H1 (cell line): ENCODE measurements at regions not wholly inside any gene's neighbourhood (a gene's known extent, or its start where the extent isn't known, plus 50 kb on each side); places are given as distances from the start of the nearest gene placed in this dataset.

ENCODE experiments used
- CTCF ChIA-PET: fragments of 300-600 bp; sonication (Branson Sonifier 250); formaldehyde crosslinking; loops from one replicate; lab custom pipeline; 2021; ENCODE audit not compliant: partially characterized antibody; lab: Charles Lee
- POLR2A ChIA-PET: fragments of 300-600 bp; sonication (Branson Sonifier 250); formaldehyde crosslinking; loops from one replicate; lab custom pipeline; 2021; ENCODE audit warnings: inconsistent platforms; ENCODE audit not compliant: partially characterized antibody; lab: Charles Lee
- DNase-seq, 2 experiments: peaks; one replicate each; pipeline versions ENCODE4 v3.0.0 to v3.0.0-alpha.2; 2010 to 2022; ENCODE audit warnings: low spot score in 2 of 2, low read depth in 1 of 2, mixed read lengths in 1 of 2
- FAIRE-seq: peaks from 2 replicates; lab custom pipeline; 2011; peaks lifted over from hg19 to GRCh38; lab: Jason Lieb, UNC
- H2AFZ ChIP-seq: 2 replicates; pipeline ENCODE4 v1.8.1; 2012; ENCODE audit warnings: low read length, inconsistent platforms
- H2AK5ac ChIP-seq: 2 replicates; pipeline ENCODE4 v1.6.1; 2013; ENCODE audit warnings: low read depth, low read length
- H2BK120ac ChIP-seq: replicated peaks from 2 replicates; pipeline ENCODE3; 2013; ENCODE audit warnings: low read depth, low read length, inconsistent platforms
- H2BK12ac ChIP-seq: 2 replicates; pipeline ENCODE4 v1.6.1; 2013; ENCODE audit warnings: low read depth, low read length
- H2BK15ac ChIP-seq: 2 replicates; pipeline ENCODE4 v1.6.1; 2013; ENCODE audit warnings: low read length
- H2BK20ac ChIP-seq: 2 replicates; pipeline ENCODE4 v1.6.1; 2013; ENCODE audit warnings: low read length
- H2BK5ac ChIP-seq: 2 replicates; pipeline ENCODE4 v1.6.1; 2013; ENCODE audit warnings: low read depth, low read length
- H3K14ac ChIP-seq: 2 replicates; pipeline ENCODE4 v1.6.1; 2013; ENCODE audit warnings: inconsistent platforms; ENCODE audit not compliant: insufficient read length
- H3K18ac ChIP-seq: 2 replicates; pipeline ENCODE4 v1.6.1; 2013; ENCODE audit warnings: low read length; ENCODE audit errors: extremely low read depth
- H3K23ac ChIP-seq: 2 replicates; pipeline ENCODE4 v1.6.1; 2013; ENCODE audit warnings: inconsistent platforms; ENCODE audit not compliant: insufficient read length
- H3K23me2 ChIP-seq: 2 replicates; pipeline ENCODE4 v1.6.1; 2013; ENCODE audit warnings: low read depth, low read length
- H3K27ac ChIP-seq: 2 replicates; pipeline ENCODE4 v1.6.1; 2011; ENCODE audit warnings: low read depth, low read length, inconsistent platforms
- H3K27me3 ChIP-seq, 4 experiments: replicated peaks in 1 of 4; 1 replicate in 1 of 4; 2 replicates in 3 of 4; pipeline versions ENCODE4 v1.6.1 to v1.8.1; 2011 to 2013; ENCODE audit warnings: low read length in 3 of 4, mild to moderate bottlenecking in 3 of 4, inconsistent platforms in 2 of 4, mixed read lengths in 2 of 4, moderate library complexity in 1 of 4; ENCODE audit not compliant: control insufficient read depth in 3 of 4, insufficient read depth in 3 of 4; ENCODE audit errors: extremely low read depth in 1 of 4
- H3K36me3 ChIP-seq, 4 experiments: 2 replicates each; pipeline versions ENCODE4 v1.6.1 to v1.8.1; 2011 to 2013; ENCODE audit warnings: mild to moderate bottlenecking in 4 of 4, low read length in 3 of 4, moderate library complexity in 2 of 4, control low read depth in 1 of 4, inconsistent platforms in 1 of 4; ENCODE audit not compliant: insufficient read depth in 4 of 4, control insufficient read depth in 2 of 4
- H3K4ac ChIP-seq: replicated peaks from 2 replicates; pipeline ENCODE3; 2013; ENCODE audit warnings: low read length, low read depth, mixed read lengths, inconsistent platforms; ENCODE audit not compliant: insufficient read length
- H3K4me1 ChIP-seq, 4 experiments: replicated peaks in 1 of 4; 1 replicate in 1 of 4; 2 replicates in 3 of 4; pipeline versions ENCODE4 v1.6.1 to v1.8.1; 2011 to 2013; ENCODE audit warnings: low read length in 3 of 4, inconsistent platforms in 2 of 4, mixed read lengths in 1 of 4; ENCODE audit not compliant: insufficient read depth in 4 of 4, control insufficient read depth in 3 of 4
- H3K4me2 ChIP-seq, 2 experiments: 2 replicates each; pipeline versions ENCODE4 v1.6.1 to v1.8.1; 2011 to 2013; ENCODE audit warnings: low read depth in 2 of 2, low read length in 2 of 2, control low read depth in 1 of 2, inconsistent platforms in 1 of 2, mild to moderate bottlenecking in 1 of 2; ENCODE audit not compliant: insufficient read depth in 1 of 2
- H3K4me3 ChIP-seq, 4 experiments: fragments of 200-600, 300-600 bp in 1 of 4; sonication (generic), shearing (Covaris generic), sonication (Bioruptor Twin) in 1 of 4; 2 replicates each; pipeline versions ENCODE4 v1.5.1 to v1.8.1; 2011 to 2016; ENCODE audit warnings: low read length in 4 of 4, low read depth in 3 of 4, control low read depth in 2 of 4, inconsistent platforms in 2 of 4, mild to moderate bottlenecking in 2 of 4, mixed read lengths in 1 of 4, moderate library complexity in 1 of 4; ENCODE audit not compliant: insufficient read depth in 2 of 4; ENCODE audit errors: extremely low read depth in 1 of 4
- H3K56ac ChIP-seq: replicated peaks from 2 replicates; pipeline ENCODE3; 2013; ENCODE audit warnings: low read depth, mild to moderate bottlenecking, mixed read lengths, low read length, inconsistent platforms; ENCODE audit not compliant: insufficient read length
- H3K79me1 ChIP-seq: 2 replicates; pipeline ENCODE4 v1.6.1; 2013; ENCODE audit warnings: low read depth, low read length, control low read depth
- H3K79me2 ChIP-seq, 2 experiments: 2 replicates each; pipeline versions ENCODE4 v1.6.1 to v1.8.1; 2012 to 2013; ENCODE audit warnings: low read length in 2 of 2, mild to moderate bottlenecking in 2 of 2, inconsistent platforms in 1 of 2; ENCODE audit not compliant: insufficient read depth in 2 of 2, control insufficient read depth in 1 of 2
- H3K9ac ChIP-seq, 4 experiments: replicated peaks in 1 of 4; 1 replicate in 1 of 4; 2 replicates in 3 of 4; pipeline versions ENCODE4 v1.6.1 to v1.8.1; 2011 to 2013; ENCODE audit warnings: low read depth in 3 of 4, low read length in 3 of 4, control low read depth in 2 of 4, mild to moderate bottlenecking in 2 of 4, moderate library complexity in 2 of 4, inconsistent platforms in 1 of 4; ENCODE audit errors: extremely low read depth in 1 of 4
- H3K9me3 ChIP-seq, 2 experiments: 2 replicates each; pipeline versions ENCODE4 v1.6.1 to v1.8.1; 2012 to 2013; ENCODE audit warnings: mild to moderate bottlenecking in 2 of 2, moderate library complexity in 2 of 2, control low read depth in 1 of 2, inconsistent platforms in 1 of 2, low read depth in 1 of 2, low read length in 1 of 2, mixed read lengths in 1 of 2; ENCODE audit not compliant: insufficient read depth in 2 of 2
- H4K20me1 ChIP-seq, 2 experiments: replicated peaks in 1 of 2; 2 replicates each; pipeline versions ENCODE3 to v1.8.1; 2011 to 2013; ENCODE audit warnings: inconsistent platforms in 2 of 2, low read length in 2 of 2, mild to moderate bottlenecking in 1 of 2; ENCODE audit not compliant: insufficient read depth in 2 of 2, control insufficient read depth in 1 of 2
- H4K5ac ChIP-seq: 2 replicates; pipeline ENCODE4 v1.6.1; 2013; ENCODE audit warnings: low read length, low read depth, mixed read lengths, inconsistent platforms; ENCODE audit not compliant: insufficient read length
- H4K8ac ChIP-seq: 2 replicates; pipeline ENCODE4 v1.8.0; 2013; ENCODE audit warnings: mild to moderate bottlenecking, moderate library complexity, low read length, inconsistent platforms; ENCODE audit not compliant: insufficient read depth; ENCODE audit errors: extremely low read depth
- H4K91ac ChIP-seq: replicated peaks from 2 replicates; pipeline ENCODE3; 2013; ENCODE audit warnings: low read length, mixed read lengths, inconsistent platforms; ENCODE audit not compliant: insufficient read length
- BACH1 ChIP-seq: IDR thresholded peaks from 2 replicates; pipeline ENCODE4 v1.6.1; 2012; ENCODE audit warnings: low read length, improper control_type of control experiment
- BCL11A ChIP-seq, 2 experiments: IDR thresholded peaks; one replicate each; pipeline ENCODE4 v1.6.1; 2011; ENCODE audit warnings: low read depth in 2 of 2, low read length in 2 of 2, mild to moderate bottlenecking in 2 of 2
- CBX5 ChIP-seq: fragments of 300-800, 300-1000 bp; sonication (generic); IDR thresholded peaks from 2 replicates; pipeline ENCODE4 v1.7.1; 2016; ENCODE audit warnings: antibody characterized with exemption, low read length, low read depth
- CBX8 ChIP-seq: fragments of 300-800, 300-1000 bp; sonication (generic); IDR thresholded peaks from 2 replicates; pipeline ENCODE4 v1.7.1; 2016; ENCODE audit warnings: low read depth, low read length, borderline replicate concordance
- CEBPB ChIP-seq: IDR thresholded peaks from 2 replicates; pipeline ENCODE4 v1.6.1; 2012; ENCODE audit warnings: low read depth, low read length
- GABPA ChIP-seq: IDR thresholded peaks from 2 replicates; pipeline ENCODE4 v1.6.1; 2011; ENCODE audit warnings: mild to moderate bottlenecking, low read length, moderate library complexity, borderline replicate concordance; ENCODE audit not compliant: insufficient read depth
- KDM5A ChIP-seq: fragments of 200-600 bp; IDR thresholded peaks from 2 replicates; pipeline ENCODE4 v1.7.1; 2012; ENCODE audit warnings: mild to moderate bottlenecking, low read length, inconsistent platforms, mixed read lengths
- MAFK ChIP-seq: IDR thresholded peaks from 2 replicates; pipeline ENCODE4 v1.6.1; 2012; ENCODE audit warnings: low read depth, mild to moderate bottlenecking, improper control_type of control experiment, low read length
- POLR2A ChIP-seq, 2 experiments: IDR thresholded peaks; 1 replicate in 1 of 2; 2 replicates in 1 of 2; pipeline ENCODE4 v1.6.1; 2011; ENCODE audit warnings: low read depth in 2 of 2, low read length in 2 of 2, mild to moderate bottlenecking in 2 of 2; ENCODE audit errors: control extremely low read depth in 1 of 2
- RNF2 ChIP-seq: fragments of 200-900, 300-1000 bp; sonication (generic); IDR thresholded peaks from 2 replicates; pipeline ENCODE4 v1.7.1; 2016; ENCODE audit warnings: borderline replicate concordance, low read depth, mild to moderate bottlenecking, antibody characterized with exemption, low read length; ENCODE audit not compliant: poor library complexity, severe bottlenecking; ENCODE audit errors: missing control alignments
- RXRA ChIP-seq: IDR thresholded peaks from 2 replicates; pipeline ENCODE4 v1.6.1; 2011; ENCODE audit warnings: low read depth, mild to moderate bottlenecking, low read length, moderate library complexity; ENCODE audit not compliant: insufficient read depth
- SIRT6 ChIP-seq: IDR thresholded peaks from one replicate; pipeline ENCODE4 v1.7.1; 2012; ENCODE audit warnings: low read length, inconsistent platforms
- SUZ12 ChIP-seq: fragments of 200-600 bp; sonication (generic); IDR thresholded peaks from 2 replicates; pipeline ENCODE4 v1.6.1; 2012; ENCODE audit warnings: mild to moderate bottlenecking, inconsistent platforms, low read length, moderate library complexity, mixed read lengths
- WGBS, 2 experiments: shearing (Covaris generic) in 1 of 2; methylation state at CpG; one replicate each; pipeline versions ENCODE4 v1.1.6 to v1.1.7; 2013 to 2015; ENCODE audit warnings: low lambda C conversion rate in 2 of 2, mixed read lengths in 2 of 2, inconsistent platforms in 1 of 2, low coverage in 1 of 2, missing lambda C conversion rate in 1 of 2; ENCODE audit not compliant: insufficient replicate concordance in 2 of 2, insufficient coverage in 1 of 2, insufficient read length in 1 of 2; ENCODE audit errors: extremely low coverage in 1 of 2, missing lambda C conversion rate in 1 of 2; 5-methylcytosine and 5-hydroxymethylcytosine counted together
- TF ChIP-seq, protein P1 (sequence below): IDR thresholded peaks from 2 replicates; pipeline ENCODE4 v1.6.1; 2011; ENCODE audit warnings: low read length, improper control_type of control experiment

DNA sequence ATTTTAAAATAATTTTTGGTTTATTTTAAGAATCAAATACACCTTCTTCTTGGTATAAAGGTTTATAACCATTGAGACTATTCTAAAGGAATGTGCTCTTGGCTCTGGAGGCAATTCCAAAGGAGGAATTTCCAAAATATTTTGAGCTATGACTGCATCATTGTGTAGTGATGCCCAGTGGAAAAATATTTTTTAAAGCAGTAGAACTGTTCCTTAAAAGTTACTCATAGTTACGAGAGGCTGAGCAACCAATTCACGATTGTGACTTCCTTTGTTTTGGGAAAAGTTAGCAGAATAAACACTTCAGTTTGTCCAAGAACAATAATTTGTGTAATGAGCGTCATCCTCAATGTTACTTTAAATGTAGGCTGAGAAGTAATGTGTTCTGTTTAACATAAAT lies 233.6 kb downstream of the BAMBI start:
- Histone ChIP-seq H3K4ac (no peak overlapping the region), H3K27ac (no peak overlapping the region), H3K14ac (no peak overlapping the region), H3K23me2 (no peaks in the 10 kb centered on the region), H3K36me3 (no peaks in the 10 kb centered on the region), H3K18ac (no peak overlapping the region), H2AK5ac (no peak overlapping the region), H3K27me3 (no peaks in the 10 kb centered on the region), H3K4me2 (no peak overlapping the region), H4K8ac (no peak overlapping the region), H4K5ac (no peak overlapping the region), H2AFZ (no peak overlapping the region), H3K23ac (no peak overlapping the region), H4K91ac (no peak overlapping the region), H3K9ac (no peak overlapping the region), H3K9me3 (no peaks in the 10 kb centered on the region), H2BK15ac (no peak overlapping the region), H3K79me2 (no peaks in the 10 kb centered on the region), H4K20me1 (no peaks in the 10 kb centered on the region), H2BK12ac (no peak overlapping the region), H3K56ac (no peak overlapping the region), H3K4me1 (no peaks in the 10 kb centered on the region), H2BK5ac (no peak overlapping the region), H3K79me1 (no peaks in the 10 kb centered on the region), H2BK120ac (no peak overlapping the region), H3K4me3 (no peak overlapping the region), H2BK20ac (no peak overlapping the region)
- DNase-seq (no peak), FAIRE-seq (no peak)
- ChIA-PET POLR2A (no interaction called here), CTCF (interaction anchor here (0.5 kb wide), 1 partner anchor 692 kb away, joined by 3 read pairs; no protein-coding TSS in a partner anchor)
- WGBS, 2 experiments, result 95% methylated on average over 3 of the region's 3 CpGs; no CpG with 5 or more reads in 1 of the 2 experiments
- TF ChIP-seq RNF2, result no peak
- no peak for TF ChIP-seq MAFK
- no peak for TF ChIP-seq POLR2A (IDR thresholded peaks at IDR 0.05; ENCODE audit: control extremely low read depth in 1 of 2, low read depth in 2 of 2, low read length in 2 of 2)
- TF ChIP-seq KDM5A, result no peak
- no peak for TF ChIP-seq CBX5
- no peak for TF ChIP-seq CBX8
- TF ChIP-seq BCL11A (IDR thresholded peaks at IDR 0.05; ENCODE audit: low read depth in 2 of 2, low read length in 2 of 2), result no peak
- no peak for TF ChIP-seq GABPA
- no peak for TF ChIP-seq SIRT6
- TF ChIP-seq RXRA, result no peak
- no peak for TF ChIP-seq SUZ12
- no peak for TF ChIP-seq CEBPB
- TF ChIP-seq, protein P1, sequence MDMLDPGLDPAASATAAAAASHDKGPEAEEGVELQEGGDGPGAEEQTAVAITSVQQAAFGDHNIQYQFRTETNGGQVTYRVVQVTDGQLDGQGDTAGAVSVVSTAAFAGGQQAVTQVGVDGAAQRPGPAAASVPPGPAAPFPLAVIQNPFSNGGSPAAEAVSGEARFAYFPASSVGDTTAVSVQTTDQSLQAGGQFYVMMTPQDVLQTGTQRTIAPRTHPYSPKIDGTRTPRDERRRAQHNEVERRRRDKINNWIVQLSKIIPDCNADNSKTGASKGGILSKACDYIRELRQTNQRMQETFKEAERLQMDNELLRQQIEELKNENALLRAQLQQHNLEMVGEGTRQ, result no peak
- no peak for TF ChIP-seq BACH1
